Activated T-cell treated with anti-CD3 and anti-CD28 coated beads, Interleukin-2, amount 50 U/mL, for 72 hours (primary cell): ENCODE measurements at regions not wholly inside any gene's neighbourhood (a gene's known extent, or its start where the extent isn't known, plus 50 kb on each side); places are given as distances from the start of the nearest gene placed in this dataset.
A peak's percentile ranks its signal among the peaks of the same experiment; 100 is the strongest.
"Not testable (repeated sequence)": the region's sequence is repeated elsewhere in the genome, so short reads cannot be mapped to it uniquely, and the experiment has no call there.

Experiments used
- ATAC-seq, 2 donors: fragments of 150-1000 bp; cut with Tn5 transposase; replicated peaks in 1 of 2; 2 replicates each; pipeline ENCODE4 v1.10.0; 2021; ENCODE audit warnings: moderate library complexity in 2 of 2, mild to moderate bottlenecking in 1 of 2
- DNase-seq, 2 donors: peaks; one replicate each; pipeline ENCODE4 v3.0.0; 2021 to 2022; ENCODE audit warnings: mixed read lengths in 1 of 2
- H3K27ac Mint-ChIP-seq: one replicate; pipeline ENCODE4 v1.8.0; 2022; ENCODE audit warnings: mild to moderate bottlenecking, moderate library complexity, mixed read lengths
- H3K27me3 Mint-ChIP-seq: one replicate; pipeline ENCODE4 v1.8.0; 2022; ENCODE audit warnings: low read depth, mixed read lengths
- H3K36me3 Mint-ChIP-seq, 2 donors: one replicate each; pipeline ENCODE4 v1.8.0; 2022; ENCODE audit warnings: mixed read lengths in 2 of 2, mild to moderate bottlenecking in 1 of 2; ENCODE audit not compliant: insufficient read depth in 2 of 2
- H3K4me1 Mint-ChIP-seq: one replicate; pipeline ENCODE4 v1.8.0; 2022; ENCODE audit warnings: low read depth, mixed read lengths
- H3K4me3 Mint-ChIP-seq, 2 donors: one replicate each; pipeline ENCODE4 v1.8.0; 2022; ENCODE audit warnings: mild to moderate bottlenecking in 2 of 2, mixed read lengths in 2 of 2, moderate library complexity in 2 of 2
- H3K9me3 Mint-ChIP-seq, 2 donors: one replicate each; pipeline ENCODE4 v1.8.0; 2022; ENCODE audit warnings: mixed read lengths in 2 of 2

DNA sequence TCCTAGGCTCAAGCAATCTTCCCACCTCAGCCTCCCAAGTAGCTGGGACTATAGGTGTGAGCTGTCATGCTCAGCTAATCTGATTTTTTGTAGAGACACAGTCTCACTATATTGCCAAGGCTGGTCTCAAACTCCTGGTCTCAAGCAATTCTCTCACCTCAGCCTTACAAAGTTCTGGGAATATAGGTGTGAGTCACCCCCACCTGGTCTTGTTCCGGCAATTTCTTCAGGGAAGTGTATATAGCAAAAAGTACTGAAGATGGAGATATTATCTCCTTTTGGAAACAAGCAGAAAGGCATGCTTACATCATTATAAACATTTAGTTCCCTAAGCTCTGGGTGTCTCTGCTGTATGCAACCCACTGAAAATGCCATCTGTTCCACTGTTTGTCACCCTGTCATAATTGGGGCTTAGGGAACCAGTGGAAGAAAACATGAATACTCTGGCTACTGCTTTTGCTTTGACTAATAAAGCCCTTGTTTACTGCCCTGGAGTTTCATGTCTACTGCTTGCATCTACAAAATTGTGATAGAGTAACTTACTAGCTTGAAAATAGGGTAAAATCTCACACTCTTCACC, 940.2 kb downstream of the GALC start:
- H3K27me3 Mint-ChIP-seq = no peaks in the 10 kb centered on the region
- H3K36me3 Mint-ChIP-seq = no peaks in the 10 kb centered on the region
- no peak overlapping the region for H3K27ac Mint-ChIP-seq
- H3K9me3 Mint-ChIP-seq = peaks cover 0 to 2% of the 10 kb centered on the region in 2 donors
- DNase-seq = no peak
- no peaks in the 10 kb centered on the region for H3K4me1 Mint-ChIP-seq
- H3K4me3 Mint-ChIP-seq = no peak overlapping the region
- ATAC-seq = no peak

DNA sequence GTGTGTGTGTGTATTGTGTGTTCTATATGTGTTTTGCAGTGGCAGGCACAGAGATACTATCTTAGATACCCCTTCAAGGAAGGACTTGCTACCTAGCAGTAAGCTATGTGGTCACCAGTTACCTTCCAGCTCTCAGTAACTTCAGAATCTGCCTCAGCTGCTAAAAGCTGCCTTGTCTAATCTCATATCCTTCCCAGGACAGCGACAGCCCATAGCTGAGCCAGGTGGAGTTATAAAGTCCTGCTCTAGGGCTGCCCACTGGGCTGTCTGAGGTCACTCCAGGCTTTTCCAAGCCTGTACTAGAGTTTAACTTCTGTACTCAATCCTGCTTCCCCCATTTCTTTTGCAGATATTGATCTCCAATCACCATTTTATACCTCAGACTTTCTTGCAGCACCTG, 942.6 kb downstream of the GALC start:
- ATAC-seq (no peak), DNase-seq (no peak)
- Mint-ChIP-seq H3K4me3 (no peak overlapping the region), H3K27me3 (no peaks in the 10 kb centered on the region), H3K4me1 (no peaks in the 10 kb centered on the region), H3K36me3 (no peaks in the 10 kb centered on the region), H3K27ac (no peak overlapping the region), H3K9me3 (peaks cover 0 to 1% of the 10 kb centered on the region in 2 donors)

DNA sequence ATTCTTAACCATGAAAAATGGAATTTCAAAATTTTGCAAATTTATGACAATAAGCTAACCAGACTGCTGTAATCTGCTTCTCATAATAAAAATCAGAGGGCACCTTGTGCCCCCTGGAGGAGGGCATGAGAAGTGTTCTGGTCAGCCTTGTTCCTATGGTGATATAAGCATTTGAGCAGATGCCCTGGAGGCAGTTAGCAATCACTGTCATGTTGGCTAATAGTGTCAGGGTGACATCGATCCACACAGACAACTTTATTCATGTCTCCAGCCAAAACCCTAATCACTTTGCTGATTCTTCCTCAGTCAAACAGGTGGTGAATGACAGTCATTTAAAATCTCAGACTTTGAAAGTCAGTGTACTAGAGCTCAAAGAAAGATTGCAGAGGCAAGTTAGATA, 943.0 kb downstream of the GALC start:
- peak; percentile 0 to 3 for DNase-seq
- Mint-ChIP-seq H3K36me3 (no peaks in the 10 kb centered on the region), H3K4me1 (no peaks in the 10 kb centered on the region), H3K27me3 (no peaks in the 10 kb centered on the region), H3K9me3 (peaks cover 0 to 1% of the 10 kb centered on the region in 2 donors), H3K27ac (no peak overlapping the region), H3K4me3 (no peak overlapping the region)
- no peak for ATAC-seq

DNA sequence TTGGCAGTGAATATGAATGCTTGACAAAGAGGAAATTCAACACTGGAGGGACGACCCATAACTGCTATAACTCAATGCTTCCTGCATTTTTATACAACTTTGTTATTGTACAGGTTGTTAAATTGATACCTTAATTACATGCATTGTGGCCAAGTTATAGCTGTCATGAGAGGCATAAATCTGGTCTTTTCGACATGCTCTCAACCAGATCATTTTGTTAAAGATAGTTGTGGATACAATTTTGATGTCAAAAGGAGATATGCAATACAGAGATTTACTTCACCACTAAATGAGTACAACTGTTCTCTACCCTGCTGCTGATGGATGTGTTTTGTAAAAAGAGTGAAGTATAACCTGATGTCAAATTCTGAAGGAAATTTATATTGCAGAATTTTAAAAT, 946.0 kb downstream of the GALC start:
- Mint-ChIP-seq H3K27me3 (no peaks in the 10 kb centered on the region), H3K36me3 (no peaks in the 10 kb centered on the region), H3K4me1 (no peaks in the 10 kb centered on the region), H3K9me3 (peaks cover 4 to 5% of the 10 kb centered on the region in 2 donors), H3K27ac (no peak overlapping the region), H3K4me3 (no peak overlapping the region)
- DNase-seq (no peak), ATAC-seq (no peak)

DNA sequence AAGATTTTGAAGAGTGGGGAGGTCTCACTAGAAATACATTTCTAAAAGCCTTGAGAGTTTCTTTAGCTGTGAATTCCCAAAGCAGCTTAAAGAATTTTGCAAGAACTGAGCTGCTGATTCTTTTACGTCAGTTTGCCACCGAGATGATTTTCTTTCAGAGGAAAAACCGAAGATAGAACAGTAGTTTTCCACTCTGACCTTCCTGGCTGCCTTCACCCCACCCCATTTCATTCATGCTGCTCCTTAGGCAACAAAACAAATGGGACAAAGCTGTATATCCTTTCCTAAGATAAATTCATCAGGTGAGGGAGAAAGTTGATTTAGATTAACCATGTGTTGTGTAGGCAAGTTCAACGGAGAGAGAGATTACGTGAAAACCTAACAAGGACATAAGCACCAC, 947.0 kb downstream of the GALC start:
- no peaks in the 10 kb centered on the region for H3K4me1 Mint-ChIP-seq
- no peaks in the 10 kb centered on the region for H3K36me3 Mint-ChIP-seq
- H3K27ac Mint-ChIP-seq = no peak overlapping the region
- no peak for ATAC-seq
- peaks cover 4 to 5% of the 10 kb centered on the region in 2 donors for H3K9me3 Mint-ChIP-seq
- no peak for DNase-seq
- no peak overlapping the region for H3K4me3 Mint-ChIP-seq
- no peaks in the 10 kb centered on the region for H3K27me3 Mint-ChIP-seq

DNA sequence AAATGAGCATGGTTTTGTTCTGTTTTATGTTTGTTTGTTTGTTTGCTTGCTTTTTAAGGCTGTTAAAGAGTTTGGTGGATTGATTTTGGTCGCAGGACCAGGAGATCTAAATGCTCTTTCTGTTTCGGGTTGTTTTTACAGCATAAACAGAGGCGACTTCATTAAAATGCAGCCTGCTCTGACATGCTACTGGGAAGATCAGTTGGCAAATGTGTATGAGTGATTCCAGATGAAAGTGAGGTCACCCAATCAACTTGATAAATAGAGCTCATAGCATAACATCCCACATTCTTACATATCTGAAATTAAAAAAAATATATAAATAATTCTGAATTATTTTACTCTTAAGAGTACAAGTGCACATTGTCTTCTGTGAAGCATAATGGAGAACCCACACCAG, 947.7 kb downstream of the GALC start:
- Mint-ChIP-seq H3K36me3 (no peaks in the 10 kb centered on the region), H3K27ac (no peak overlapping the region), H3K4me3 (no peak overlapping the region), H3K9me3 (peaks cover 4 to 5% of the 10 kb centered on the region in 2 donors), H3K4me1 (no peaks in the 10 kb centered on the region), H3K27me3 (no peaks in the 10 kb centered on the region)
- DNase-seq (no peak), ATAC-seq (no peak)

DNA sequence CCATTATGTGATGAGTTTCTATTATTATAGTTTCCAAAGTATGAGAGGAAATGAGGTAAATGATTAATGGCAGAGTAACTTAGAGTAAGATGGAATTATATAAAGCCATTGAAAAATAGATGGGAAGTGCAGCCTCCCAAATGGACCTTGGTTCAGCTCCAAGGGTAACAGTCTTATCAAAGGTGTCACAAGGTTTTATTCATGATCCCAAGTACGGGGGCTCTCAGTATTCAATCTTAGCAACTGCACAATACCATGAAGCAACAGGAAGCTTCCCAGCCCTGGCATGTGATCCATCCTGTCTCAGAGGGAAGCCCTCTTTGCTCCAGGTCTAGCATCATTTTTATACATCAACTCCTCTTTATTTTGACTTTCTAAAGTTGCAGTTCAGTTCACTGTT, 948.2 kb downstream of the GALC start:
- H3K27me3 Mint-ChIP-seq = no peaks in the 10 kb centered on the region
- H3K4me3 Mint-ChIP-seq = no peak overlapping the region
- no peaks in the 10 kb centered on the region for H3K36me3 Mint-ChIP-seq
- no peak for ATAC-seq
- no peak for DNase-seq
- H3K4me1 Mint-ChIP-seq = no peaks in the 10 kb centered on the region
- no peak overlapping the region for H3K27ac Mint-ChIP-seq
- H3K9me3 Mint-ChIP-seq = peaks cover 5 to 6% of the 10 kb centered on the region in 2 donors

DNA sequence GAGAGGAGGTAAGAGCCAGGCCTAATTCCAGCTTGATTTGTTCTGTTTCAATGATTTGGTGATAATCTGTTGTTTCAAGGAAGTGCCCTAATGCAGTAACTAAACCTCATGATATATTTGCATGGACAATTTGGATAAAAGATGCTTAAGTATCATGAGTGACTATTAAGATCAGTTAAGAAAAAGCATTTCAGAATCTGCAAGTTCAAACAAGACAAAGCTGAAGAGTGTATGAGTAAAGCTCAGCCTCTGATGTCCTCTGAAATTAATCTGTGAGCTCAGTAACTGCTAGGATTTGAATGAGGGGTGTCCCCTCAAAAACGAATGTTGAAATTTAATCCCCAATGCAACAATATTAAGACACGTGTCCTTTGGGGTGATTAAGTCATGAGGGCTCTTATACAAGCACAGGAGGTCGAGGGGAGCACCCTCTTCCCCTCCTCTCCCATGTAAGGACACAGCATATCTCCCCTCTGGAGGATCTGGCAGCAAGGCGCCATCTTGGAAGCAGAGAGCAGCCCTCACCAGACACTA, 949.2 kb downstream of the GALC start:
- no peak overlapping the region for H3K4me3 Mint-ChIP-seq
- no peaks in the 10 kb centered on the region for H3K36me3 Mint-ChIP-seq
- H3K4me1 Mint-ChIP-seq = no peaks in the 10 kb centered on the region

DNA sequence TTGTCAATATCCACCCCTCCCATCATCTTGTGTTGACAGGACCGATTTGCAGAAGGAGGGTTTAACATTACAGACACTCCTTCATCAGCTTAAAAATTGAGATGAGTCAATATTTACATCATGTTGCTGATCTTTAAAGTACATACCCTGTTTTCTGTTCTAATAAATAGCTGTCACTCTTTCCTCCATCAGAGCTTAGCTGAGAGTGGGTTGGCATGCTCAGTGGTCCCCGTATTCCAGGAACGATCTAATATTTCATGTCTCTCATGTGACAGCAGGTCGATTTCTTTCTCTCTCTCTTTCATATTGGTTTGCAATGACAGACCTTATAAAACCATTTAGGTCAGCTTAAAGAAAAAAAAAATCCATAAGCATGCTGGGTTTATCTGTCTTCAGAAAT, 950.6 kb downstream of the GALC start:
- Mint-ChIP-seq H3K36me3 (no peaks in the 10 kb centered on the region), H3K4me3 (no peak overlapping the region), H3K27me3 (no peaks in the 10 kb centered on the region), H3K4me1 (no peaks in the 10 kb centered on the region), H3K9me3 (peaks cover 5 to 11% of the 10 kb centered on the region in 2 donors), H3K27ac (no peak overlapping the region)
- ATAC-seq (no peak), DNase-seq (no peak)

More for the DNA sequence above, 949.2 kb downstream of the GALC start:
- no peak for DNase-seq
- Mint-ChIP-seq H3K9me3 (peaks cover 5 to 6% of the 10 kb centered on the region in 2 donors), H3K27me3 (no peaks in the 10 kb centered on the region), H3K27ac (no peak overlapping the region)
- ATAC-seq = no peak

DNA sequence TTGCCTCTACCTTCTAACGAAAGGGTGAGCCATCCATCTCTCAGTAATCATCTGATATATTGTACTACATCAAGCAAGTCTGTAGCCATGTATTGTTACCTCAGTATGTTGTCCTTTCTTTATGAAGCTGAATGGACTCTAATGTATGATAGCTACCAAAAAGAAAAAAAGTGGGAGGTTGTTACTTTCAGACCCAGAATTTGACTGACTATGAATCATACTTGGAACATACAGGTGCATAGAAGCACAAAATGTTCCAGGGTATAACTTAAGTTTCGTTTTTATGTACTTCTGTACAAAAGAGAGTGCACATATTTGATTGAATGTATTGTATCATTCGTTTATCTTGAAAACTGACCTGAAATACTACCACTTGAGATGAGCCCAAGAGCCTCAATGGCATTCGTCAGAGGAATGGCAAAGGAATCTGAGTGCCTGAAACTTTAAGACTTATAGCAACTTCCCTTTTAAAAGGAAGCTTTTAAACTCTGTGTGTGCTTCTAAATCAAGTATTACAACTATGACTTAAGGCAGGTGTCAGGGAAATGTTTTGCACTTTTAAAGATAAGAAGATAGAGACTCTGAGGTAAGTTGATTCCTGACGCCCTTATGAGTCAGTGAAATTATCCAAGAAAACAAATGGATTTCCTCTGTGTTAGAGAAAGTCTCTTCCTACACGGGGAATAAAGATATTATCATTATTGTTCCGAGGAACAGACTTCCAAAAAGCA, 951.5 kb downstream of the GALC start:
- Mint-ChIP-seq H3K4me1 (no peaks in the 10 kb centered on the region), H3K27ac (no peak overlapping the region), H3K9me3 (peaks cover 5 to 10% of the 10 kb centered on the region in 2 donors), H3K27me3 (no peaks in the 10 kb centered on the region), H3K36me3 (no peaks in the 10 kb centered on the region), H3K4me3 (no peak overlapping the region)
- no peak for DNase-seq
- no peak for ATAC-seq

DNA sequence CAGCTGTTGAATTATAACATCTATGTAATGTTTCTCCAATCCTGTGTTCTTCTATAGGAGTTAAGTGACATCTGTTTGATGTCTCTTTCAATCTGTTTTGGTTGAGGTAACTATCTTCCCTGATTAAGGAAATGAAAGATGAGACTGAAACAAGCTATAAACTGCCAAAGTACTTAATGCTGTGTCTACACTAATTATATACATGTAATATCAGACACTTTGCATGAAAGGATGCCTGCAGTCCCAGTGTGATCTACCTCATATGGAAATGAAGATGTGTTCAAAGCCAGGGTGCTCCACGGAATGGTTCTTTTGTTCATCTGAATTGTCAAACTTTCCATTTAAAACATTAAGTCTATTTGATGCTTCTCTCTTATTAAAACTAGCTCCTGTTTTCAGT, 958.3 kb downstream of the GALC start:
- no peaks in the 10 kb centered on the region for H3K4me1 Mint-ChIP-seq
- H3K27ac Mint-ChIP-seq = no peak overlapping the region
- DNase-seq = no peak
- no peak overlapping the region for H3K4me3 Mint-ChIP-seq
- peaks cover 0 to under 1% of the 10 kb centered on the region in 2 donors for H3K36me3 Mint-ChIP-seq
- peaks cover 11 to 13% of the 10 kb centered on the region in 2 donors for H3K9me3 Mint-ChIP-seq
- no peak for ATAC-seq
- H3K27me3 Mint-ChIP-seq = no peaks in the 10 kb centered on the region

DNA sequence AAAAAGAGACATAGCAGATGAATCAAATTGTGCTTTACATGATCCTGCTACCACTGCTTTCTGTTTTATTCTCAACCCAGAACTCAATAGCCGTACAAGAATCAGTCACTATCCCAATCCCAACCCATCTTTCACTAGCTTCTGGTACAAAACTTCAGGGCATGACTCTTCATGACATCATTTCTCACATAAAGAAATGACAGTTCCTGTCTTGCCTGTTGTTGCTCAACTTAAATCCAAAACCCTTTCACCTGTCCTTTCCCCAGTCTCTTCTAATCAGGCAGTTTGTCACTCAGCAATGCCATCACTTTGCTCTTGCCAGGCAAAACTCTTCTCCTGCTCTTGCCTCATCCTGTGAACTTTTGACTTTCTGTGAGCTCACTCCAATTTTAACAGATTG, 962.8 kb downstream of the GALC start:
- no peaks in the 10 kb centered on the region for H3K27me3 Mint-ChIP-seq
- H3K9me3 Mint-ChIP-seq = peaks cover 9 to 14% of the 10 kb centered on the region in 2 donors
- no peak overlapping the region for H3K4me3 Mint-ChIP-seq
- no peak overlapping the region for H3K27ac Mint-ChIP-seq
- DNase-seq (no peak), ATAC-seq (no peak)
- peaks cover 0 to 1% of the 10 kb centered on the region in 2 donors for H3K36me3 Mint-ChIP-seq
- H3K4me1 Mint-ChIP-seq = no peaks in the 10 kb centered on the region

DNA sequence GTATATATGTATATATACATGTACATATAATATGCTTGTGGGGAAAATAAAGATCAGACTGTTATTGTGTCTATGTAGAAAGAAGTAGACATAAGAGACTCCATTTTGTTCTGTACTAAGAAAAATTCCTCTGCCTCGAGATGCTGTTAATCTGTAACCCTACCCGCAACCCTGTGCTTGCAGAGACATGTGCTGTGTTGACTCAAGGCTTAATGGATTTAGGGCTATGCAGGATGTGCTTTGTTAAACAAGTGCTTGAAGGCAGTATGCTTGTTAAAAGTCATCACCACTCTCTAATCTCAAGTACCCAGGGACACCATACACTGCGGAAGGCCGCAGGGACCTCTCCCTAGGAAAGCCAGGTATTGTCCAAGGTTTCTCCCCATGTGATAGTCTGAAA, 972.9 kb downstream of the GALC start:
- not testable (repeated sequence) for H3K9me3 Mint-ChIP-seq, H3K4me1 Mint-ChIP-seq, DNase-seq, H3K36me3 Mint-ChIP-seq, H3K27me3 Mint-ChIP-seq, ATAC-seq, H3K27ac Mint-ChIP-seq, H3K4me3 Mint-ChIP-seq

DNA sequence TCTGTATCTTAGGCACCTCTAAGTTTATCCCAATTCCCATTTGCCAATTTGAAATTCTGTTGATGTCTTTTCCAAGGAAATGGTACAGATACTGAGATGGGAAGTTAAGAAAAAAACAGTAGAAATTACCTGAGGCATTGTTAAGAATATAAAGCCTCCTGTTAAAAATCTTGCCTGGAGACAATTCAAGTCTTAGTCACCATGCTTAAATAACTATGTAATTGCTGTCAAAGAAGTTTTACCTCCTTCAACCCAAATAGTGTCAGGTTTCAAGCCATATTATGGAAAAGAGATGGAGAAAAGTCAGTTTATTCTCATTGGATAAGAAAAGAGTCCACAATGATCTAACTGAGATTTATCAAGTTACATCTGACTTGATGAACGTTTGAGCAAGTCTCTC, 974.7 kb downstream of the GALC start:
- no peak for DNase-seq
- no peak overlapping the region for H3K4me3 Mint-ChIP-seq
- ATAC-seq = no peak
- no peaks in the 10 kb centered on the region for H3K27me3 Mint-ChIP-seq
- H3K4me1 Mint-ChIP-seq = no peaks in the 10 kb centered on the region
- H3K9me3 Mint-ChIP-seq = peaks cover 0 to 6% of the 10 kb centered on the region in 2 donors
- H3K27ac Mint-ChIP-seq = no peak overlapping the region
- H3K36me3 Mint-ChIP-seq = no peaks in the 10 kb centered on the region
